Liver (tissue), 8 donors: ENCODE measurements at regions not wholly inside any gene's neighbourhood (a gene's known extent, or its start where the extent isn't known, plus 50 kb on each side); places are given as distances from the start of the nearest gene placed in this dataset.

Experiments used
- DNase-seq: peaks from one replicate; pipeline ENCODE4 v3.0.0-alpha.2; 2017; ENCODE audit warnings: low spot score
- H3K27ac ChIP-seq, 2 donors: one replicate each; pipeline ENCODE4 v1.7.0; 2013; ENCODE audit warnings: inconsistent platforms in 2 of 2, low read length in 2 of 2, control low read depth in 1 of 2, low read depth in 1 of 2, mild to moderate bottlenecking in 1 of 2
- H3K27me3 ChIP-seq, 4 donors: one replicate each; pipeline versions ENCODE4 v1.6.1 to v1.7.0; 2013; ENCODE audit warnings: low read length in 3 of 4, inconsistent platforms in 1 of 4, mild to moderate bottlenecking in 1 of 4, moderate library complexity in 1 of 4; ENCODE audit not compliant: control insufficient read depth in 4 of 4, insufficient read depth in 4 of 4
- H3K36me3 ChIP-seq, 4 donors: one replicate each; pipeline versions ENCODE4 v1.6.1 to v1.7.0; 2013; ENCODE audit warnings: low read length in 3 of 4, mild to moderate bottlenecking in 3 of 4, low read depth in 1 of 4, moderate library complexity in 1 of 4; ENCODE audit not compliant: control insufficient read depth in 4 of 4, insufficient read depth in 3 of 4
- H3K4me1 ChIP-seq, 4 donors: one replicate each; pipeline versions ENCODE4 v1.6.1 to v1.7.0; 2013; ENCODE audit warnings: low read length in 3 of 4, mild to moderate bottlenecking in 3 of 4, moderate library complexity in 1 of 4; ENCODE audit not compliant: control insufficient read depth in 4 of 4, insufficient read depth in 4 of 4
- H3K4me3 ChIP-seq, 3 donors: one replicate each; pipeline versions ENCODE4 v1.6.1 to v1.7.0; 2013; ENCODE audit warnings: low read length in 3 of 3, control low read depth in 1 of 3, low read depth in 1 of 3, mild to moderate bottlenecking in 1 of 3
- H3K9ac ChIP-seq, 2 donors: one replicate each; pipeline ENCODE4 v1.7.0; 2013; ENCODE audit warnings: low read length in 2 of 2, mild to moderate bottlenecking in 2 of 2, moderate library complexity in 2 of 2, control low read depth in 1 of 2, low read depth in 1 of 2
- H3K9me3 ChIP-seq, 4 donors: one replicate each; pipeline versions ENCODE4 v1.6.1 to v1.7.0; 2013; ENCODE audit warnings: low read length in 3 of 4; ENCODE audit not compliant: control insufficient read depth in 4 of 4
- ATF3 ChIP-seq: IDR thresholded peaks from 2 replicates; pipeline ENCODE4 v1.6.1; 2016; ENCODE audit warnings: antibody characterized with exemption
- CTCF ChIP-seq: fragments of 150-350 bp; IDR thresholded peaks from 2 replicates; pipeline ENCODE4 v1.5.1; 2017; ENCODE audit warnings: improper control_type of control experiment, low read depth, low read length; ENCODE audit not compliant: missing input control
- EGR1 ChIP-seq, 2 donors: IDR thresholded peaks; 2 replicates each; pipeline ENCODE4 v1.6.1; 2016 to 2018; ENCODE audit warnings: antibody characterized with exemption in 2 of 2, low read depth in 2 of 2
- FOXA1 ChIP-seq: IDR thresholded peaks from 2 replicates; pipeline ENCODE4 v1.6.1; 2016; ENCODE audit warnings: antibody characterized with exemption
- FOXA2 ChIP-seq: IDR thresholded peaks from 2 replicates; pipeline ENCODE4 v1.6.1; 2016; ENCODE audit warnings: antibody characterized with exemption
- GABPA ChIP-seq, 2 donors: IDR thresholded peaks in 1 of 2; conservative IDR thresholded peaks in 1 of 2; 2 replicates each; pipeline ENCODE4 v1.6.1; 2016; ENCODE audit warnings: antibody characterized with exemption in 2 of 2, mild to moderate bottlenecking in 1 of 2, moderate library complexity in 1 of 2
- HNF4A ChIP-seq, 2 donors: conservative IDR thresholded peaks; 2 replicates each; pipeline ENCODE4 v1.6.1; 2016; ENCODE audit warnings: antibody characterized with exemption in 2 of 2, mild to moderate bottlenecking in 2 of 2
- JUND ChIP-seq, 2 donors: IDR thresholded peaks; 2 replicates each; pipeline ENCODE4 v1.6.1; 2016; ENCODE audit warnings: antibody characterized with exemption in 2 of 2
- NR2F2 ChIP-seq: IDR thresholded peaks from 2 replicates; pipeline ENCODE4 v1.6.1; 2016; ENCODE audit warnings: antibody characterized with exemption
- RAD21 ChIP-seq, 2 donors: IDR thresholded peaks; 2 replicates each; pipeline ENCODE4 v1.6.1; 2016; ENCODE audit warnings: antibody characterized with exemption in 2 of 2, mild to moderate bottlenecking in 2 of 2
- REST ChIP-seq: IDR thresholded peaks from 2 replicates; pipeline ENCODE4 v1.6.1; 2016; ENCODE audit warnings: antibody characterized with exemption, mild to moderate bottlenecking
- RXRA ChIP-seq, 2 donors: IDR thresholded peaks; 2 replicates each; pipeline ENCODE4 v1.6.1; 2017 to 2018; ENCODE audit warnings: antibody characterized with exemption in 2 of 2, mild to moderate bottlenecking in 1 of 2
- SP1 ChIP-seq: IDR thresholded peaks from 2 replicates; pipeline ENCODE4 v1.6.1; 2018; ENCODE audit warnings: antibody characterized with exemption, mild to moderate bottlenecking
- TAF1 ChIP-seq: conservative IDR thresholded peaks from 2 replicates; pipeline ENCODE4 v1.6.1; 2016; ENCODE audit warnings: antibody characterized with exemption, mild to moderate bottlenecking
- YY1 ChIP-seq: IDR thresholded peaks from 2 replicates; pipeline ENCODE4 v1.6.1; 2016; ENCODE audit warnings: antibody characterized with exemption, mild to moderate bottlenecking
- ZBTB33 ChIP-seq: IDR thresholded peaks from 2 replicates; pipeline ENCODE4 v1.6.1; 2016; ENCODE audit warnings: antibody characterized with exemption
- WGBS: extraction: QIAGEN DNeasy Blood & Tissue Kit; methylation state at CpG from one replicate; pipeline ENCODE4 v1.1.7; 2013; 5-methylcytosine and 5-hydroxymethylcytosine counted together
- TF ChIP-seq, protein P1 (sequence below): IDR thresholded peaks from 2 replicates; pipeline ENCODE4 v1.6.1; 2016; ENCODE audit warnings: antibody characterized with exemption
- donor health status: healthy.
- donor health status: healthy.
- donor health status: healthy.
- donor health status: healthy.
- donor health status: healthy.

GRCh38 chr10:81104494-81104893, 566.8 kb downstream of the SH2D4B start:
- Histone ChIP-seq H3K4me1 (no peaks in the 10 kb centered on the region), H3K27me3 (no peaks in the 10 kb centered on the region), H3K36me3 (no peaks in the 10 kb centered on the region), H3K27ac (no peak overlapping the region), H3K9me3 (peaks cover 0 to 1% (median 0%) of the 10 kb centered on the region in 4 donors), H3K9ac (no peak overlapping the region), H3K4me3 (no peak overlapping the region)
- 74% methylated on average over 3 of the region's 3 CpGs for WGBS
- TF ChIP-seq YY1 (no peak), GABPA (IDR thresholded peaks at IDR 0.05 in 1 of 2, conservative IDR thresholded peaks at IDR 0.05 in 1 of 2) (no peak), ATF3 (no peak), RXRA (IDR thresholded peaks at IDR 0.05) (no peak), SP1 (no peak), CTCF (no peak), FOXA1 (no peak), JUND (IDR thresholded peaks at IDR 0.05) (no peak), NR2F2 (no peak), FOXA2 (no peak), TAF1 (no peak), HNF4A (conservative IDR thresholded peaks at IDR 0.05) (no peak), ZBTB33 (no peak), RAD21 (IDR thresholded peaks at IDR 0.05) (no peak), EGR1 (IDR thresholded peaks at IDR 0.05; ENCODE audit: low read depth in 2 of 2) (no peak)
- TF ChIP-seq, protein P1, sequence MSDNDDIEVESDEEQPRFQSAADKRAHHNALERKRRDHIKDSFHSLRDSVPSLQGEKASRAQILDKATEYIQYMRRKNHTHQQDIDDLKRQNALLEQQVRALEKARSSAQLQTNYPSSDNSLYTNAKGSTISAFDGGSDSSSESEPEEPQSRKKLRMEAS: no peak
- DNase-seq: no peak

DNA sequence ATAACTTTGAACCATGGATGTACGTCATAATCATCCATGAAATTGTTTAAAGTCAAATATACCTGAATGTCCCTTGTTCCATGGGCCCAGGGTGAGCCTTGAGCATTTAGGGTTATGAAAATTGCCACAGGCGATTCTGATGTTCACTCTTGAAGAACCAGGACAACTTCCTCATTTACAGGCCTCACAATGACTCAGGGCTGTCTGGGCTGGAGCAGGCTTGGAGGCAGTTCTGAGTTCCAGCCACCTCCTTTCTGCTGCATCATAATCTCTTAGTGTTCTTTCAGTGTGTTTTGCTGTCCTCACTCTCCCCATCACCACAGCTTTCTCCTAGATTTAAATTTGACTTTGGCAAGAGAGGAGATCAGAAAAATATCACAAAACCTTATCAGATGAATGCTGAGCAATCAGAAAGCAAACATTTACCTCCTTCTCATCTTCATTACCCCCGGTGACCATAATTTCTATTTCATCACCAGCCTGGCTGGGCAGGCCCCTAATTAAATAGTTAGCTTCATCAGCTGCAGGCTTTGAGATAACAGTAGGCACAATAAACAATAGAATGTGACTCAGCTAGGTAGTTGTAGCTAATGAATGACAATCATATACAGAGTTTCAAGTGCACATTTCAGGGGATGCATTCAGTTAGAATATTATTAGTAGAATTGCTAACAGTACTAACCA, 571.0 kb downstream of the SH2D4B start:
- no peak overlapping the region for H3K4me3 ChIP-seq
- TF ChIP-seq FOXA2: no peak
- TF ChIP-seq CTCF: no peak
- TF ChIP-seq GABPA (IDR thresholded peaks at IDR 0.05 in 1 of 2, conservative IDR thresholded peaks at IDR 0.05 in 1 of 2): no peak
- no peak for TF ChIP-seq REST
- TF ChIP-seq SP1: no peak
- no peak for TF ChIP-seq YY1
- TF ChIP-seq FOXA1: no peak
- no peak for TF ChIP-seq NR2F2
- no peak for TF ChIP-seq TAF1
- H3K27me3 ChIP-seq: no peaks in the 10 kb centered on the region
- H3K4me1 ChIP-seq: no peaks in the 10 kb centered on the region
- no peak overlapping the region for H3K9ac ChIP-seq
- H3K36me3 ChIP-seq: no peaks in the 10 kb centered on the region
- H3K9me3 ChIP-seq: no peaks in the 10 kb centered on the region
- H3K27ac ChIP-seq: no peak overlapping the region
- WGBS: 60% methylated on average over 3 of the region's 3 CpGs
- no peak for DNase-seq
